WTC11 (cell line): ENCODE measurements at regions not wholly inside any gene's neighbourhood (a gene's known extent, or its start where the extent isn't known, plus 50 kb on each side); places are given as distances from the start of the nearest gene placed in this dataset.

ENCODE experiments used
- ATAC-seq: fragments of 200-7000 bp; cut with Tn5 transposase; 2 replicates; pipeline ENCODE4 v1.10.0; 2021; ENCODE audit warnings: mild to moderate bottlenecking, moderate library complexity
- CTCF ChIA-PET: fragments of 300-600 bp; sonication (Branson Sonifier 250); formaldehyde crosslinking; loops from one replicate; lab custom pipeline; 2021; ENCODE audit warnings: antibody characterized with exemption; lab: Charles Lee
- POLR2A ChIA-PET: fragments of 350-600 bp; sonication (Branson Sonifier 250); formaldehyde crosslinking; loops from one replicate; lab custom pipeline; 2021; ENCODE audit warnings: antibody characterized with exemption; lab: Charles Lee
- DNase-seq: peaks from one replicate; pipeline ENCODE4 v3.0.0; 2021; ENCODE audit warnings: low spot score
- H3K27ac Mint-ChIP-seq: 2 replicates; pipeline ENCODE4 v1.8.0; 2021; ENCODE audit warnings: mixed read lengths
- H3K27me3 Mint-ChIP-seq: 2 replicates; pipeline ENCODE4 v1.8.0; 2021; ENCODE audit warnings: low read depth, mild to moderate bottlenecking, moderate library complexity, mixed read lengths
- H3K36me3 Mint-ChIP-seq: 2 replicates; pipeline ENCODE4 v1.8.0; 2021; ENCODE audit warnings: mixed read lengths
- H3K4me1 Mint-ChIP-seq: 2 replicates; pipeline ENCODE4 v1.8.0; 2022; ENCODE audit warnings: mixed read lengths
- H3K4me3 Mint-ChIP-seq: 2 replicates; pipeline ENCODE4 v1.8.0; 2021; ENCODE audit warnings: mild to moderate bottlenecking, moderate library complexity, mixed read lengths
- H3K9me3 Mint-ChIP-seq: 2 replicates; pipeline ENCODE4 v1.8.0; 2021; ENCODE audit warnings: mixed read lengths
- ARID4B ChIP-seq: sonication (generic); formaldehyde crosslinking; IDR thresholded peaks from 2 replicates; pipeline ENCODE4 v1.8.0; 2023; ENCODE audit warnings: missing genetic modification reagents, mild to moderate bottlenecking, borderline replicate concordance
- CREM ChIP-seq: sonication (generic); formaldehyde crosslinking; IDR thresholded peaks from 2 replicates; pipeline ENCODE4 v1.8.1; 2022; ENCODE audit warnings: mild to moderate bottlenecking, missing genetic modification reagents, moderate library complexity
- ELF4 ChIP-seq: sonication (generic); formaldehyde crosslinking; IDR thresholded peaks from 2 replicates; pipeline ENCODE4 v1.8.1; 2022; ENCODE audit warnings: low read depth, mild to moderate bottlenecking, moderate library complexity, missing genetic modification reagents
- EMX1 ChIP-seq: fragments of 250-450 bp; sonication (Bioruptor Pico); IDR thresholded peaks from 2 replicates; pipeline ENCODE4 v1.8.0; 2021; ENCODE audit warnings: mild to moderate bottlenecking
- IRF2 ChIP-seq: sonication (generic); formaldehyde crosslinking; IDR thresholded peaks from 2 replicates; pipeline ENCODE4 v1.8.0; 2022; ENCODE audit warnings: low read depth, missing genetic modification reagents, borderline replicate concordance
- MXD4 ChIP-seq: fragments of 250-450 bp; sonication (Bioruptor Pico); IDR thresholded peaks from 2 replicates; pipeline ENCODE4 v1.8.0; 2021; ENCODE audit warnings: mild to moderate bottlenecking, moderate library complexity, borderline replicate concordance
- MYBL2 ChIP-seq: sonication (generic); formaldehyde crosslinking; IDR thresholded peaks from 2 replicates; pipeline ENCODE4 v1.8.1; 2023; ENCODE audit warnings: mild to moderate bottlenecking, moderate library complexity, missing genetic modification reagents
- NR1H2 ChIP-seq: sonication (generic); formaldehyde crosslinking; IDR thresholded peaks from 2 replicates; pipeline ENCODE4 v1.9.0; 2021; ENCODE audit warnings: mild to moderate bottlenecking, moderate library complexity, missing genetic modification reagents
- NR3C1 ChIP-seq: sonication (generic); formaldehyde crosslinking; conservative IDR thresholded peaks from 2 replicates; pipeline ENCODE4 v1.8.1; 2023; ENCODE audit warnings: low read depth, mild to moderate bottlenecking, missing genetic modification reagents
- SMAD4 ChIP-seq: sonication (generic); formaldehyde crosslinking; IDR thresholded peaks from 2 replicates; pipeline ENCODE4 v1.8.0; 2022; ENCODE audit warnings: mild to moderate bottlenecking, missing genetic modification reagents
- STAT6 ChIP-seq: sonication (generic); formaldehyde crosslinking; conservative IDR thresholded peaks from 2 replicates; pipeline ENCODE4 v1.8.1; 2023; ENCODE audit warnings: mild to moderate bottlenecking, low read depth, missing genetic modification reagents, moderate library complexity
- TCF7 ChIP-seq: sonication (generic); formaldehyde crosslinking; IDR thresholded peaks from 2 replicates; pipeline ENCODE4 v1.8.0; 2022; ENCODE audit warnings: mild to moderate bottlenecking, low read depth, missing genetic modification reagents, moderate library complexity
- USF1 ChIP-seq: sonication (generic); formaldehyde crosslinking; IDR thresholded peaks from 2 replicates; pipeline ENCODE4 v1.8.0; 2022; ENCODE audit warnings: mild to moderate bottlenecking, missing genetic modification reagents
- ZMAT4 ChIP-seq: fragments of 250-450 bp; sonication (Bioruptor Pico); IDR thresholded peaks from 2 replicates; pipeline ENCODE4 v1.9.0; 2021; ENCODE audit warnings: mild to moderate bottlenecking
- ZNF671 ChIP-seq: fragments of 250-450 bp; sonication (Bioruptor Pico); IDR thresholded peaks from 2 replicates; pipeline ENCODE4 v1.8.0; 2021; ENCODE audit warnings: mild to moderate bottlenecking

- TF ChIP-seq NR3C1 (CRISPR knock-in tag) (no peak), SMAD4 (CRISPR knock-in tag) (no peak), MXD4 (CRISPR knock-in tag) (no peak), ELF4 (CRISPR knock-in tag) (no peak)
Observed at GRCh38 chr7:52463341-52463740, 572.1 kb upstream of the POM121L12 start (continued).

- ATAC-seq, result no peak
- no peak for TF ChIP-seq CREM (CRISPR knock-in tag)
- TF ChIP-seq USF1 (CRISPR knock-in tag), result no peak
- no peak for TF ChIP-seq IRF2 (CRISPR knock-in tag)
- TF ChIP-seq TCF7 (CRISPR knock-in tag), result no peak
- TF ChIP-seq ZMAT4, result no peak
- TF ChIP-seq ZNF671 (CRISPR knock-in tag), result no peak
- no peak for TF ChIP-seq EMX1 (CRISPR knock-in tag)
- TF ChIP-seq ARID4B (CRISPR knock-in tag), result no peak
- TF ChIP-seq, all 79 proteins: peak for 0
- Mint-ChIP-seq H3K27ac (no peak overlapping the region), H3K36me3 (no peaks in the 10 kb centered on the region), H3K9me3 (peaks cover 12% of the 10 kb centered on the region), H3K4me3 (no peak overlapping the region), H3K4me1 (peaks cover 6% of the 10 kb centered on the region), H3K27me3 (no peaks in the 10 kb centered on the region)
- ChIA-PET CTCF (no interaction called here), POLR2A (no interaction called here)
- DNase-seq, result no peak
Observed at GRCh38 chr7:52462474-52462873, 573.0 kb upstream of the POM121L12 start.

- ATAC-seq (no peak), DNase-seq (no peak)
- Mint-ChIP-seq H3K36me3 (no peaks in the 10 kb centered on the region), H3K9me3 (peaks cover 13% of the 10 kb centered on the region), H3K4me1 (no peaks in the 10 kb centered on the region), H3K4me3 (no peak overlapping the region), H3K27me3 (no peaks in the 10 kb centered on the region; the same call in 1 of the 2 replicates), H3K27ac (no peak overlapping the region)
- POLR2A ChIA-PET, result no interaction called here
- TF ChIP-seq NR1H2 (CRISPR knock-in tag), result no peak
- TF ChIP-seq STAT6 (CRISPR knock-in tag), result no peak
- no peak for TF ChIP-seq MYBL2 (CRISPR knock-in tag)
- CTCF ChIA-PET, result no interaction called here
Observed at GRCh38 chr7:52455571-52455970, 579.9 kb upstream of the POM121L12 start.
